HG03520 (cell line): ENCODE measurements at regions not wholly inside any gene's neighbourhood (a gene's known extent, or its start where the extent isn't known, plus 50 kb on each side); places are given as distances from the start of the nearest gene placed in this dataset.
"Not testable (repeated sequence)": the region's sequence is repeated elsewhere in the genome, so short reads cannot be mapped to it uniquely, and the experiment has no call there.

ENCODE experiments used
- ATAC-seq: cut with Tn5 transposase; IDR thresholded peaks from one replicate; pipeline ENCODE4 v1.9.1; 2021; ENCODE audit warnings: mild to moderate bottlenecking, moderate library complexity; ENCODE audit not compliant: unreplicated experiment

GRCh38 chr6:137707038-137707589 is 159.9 kb upstream of the TNFAIP3 start:
- no peak for ATAC-seq

GRCh38 chr6:137707590-137708360 is 159.3 kb upstream of the TNFAIP3 start:
- ATAC-seq, result peak; percentile 51

- no peak for ATAC-seq
Observed at GRCh38 chr6:137708481-137708880, 158.6 kb upstream of the TNFAIP3 start.

GRCh38 chr6:137709424-137710236 is 157.4 kb upstream of the TNFAIP3 start:
- ATAC-seq, result no peak

GRCh38 chr6:137711972-137712371 is 155.1 kb upstream of the TNFAIP3 start:
- no peak for ATAC-seq

- no peak for ATAC-seq
Observed at GRCh38 chr6:137712587-137712986, 154.5 kb upstream of the TNFAIP3 start.

- ATAC-seq, result no peak
Observed at GRCh38 chr6:137715589-137716045, 151.4 kb upstream of the TNFAIP3 start.

- ATAC-seq, result no peak
Observed at GRCh38 chr6:137717074-137718073, 149.7 kb upstream of the TNFAIP3 start.

- not testable (repeated sequence) for ATAC-seq
Observed at GRCh38 chr6:137718903-137719302, 148.2 kb upstream of the TNFAIP3 start.

- ATAC-seq, result no peak
Observed at GRCh38 chr6:137722749-137723272, 144.2 kb upstream of the TNFAIP3 start.

GRCh38 chr6:137723273-137724017 is 143.6 kb upstream of the TNFAIP3 start:
- no peak for ATAC-seq

- no peak for ATAC-seq
Observed at GRCh38 chr6:137724018-137724403, 143.0 kb upstream of the TNFAIP3 start.

GRCh38 chr6:137724495-137725211 is 142.4 kb upstream of the TNFAIP3 start:
- no peak for ATAC-seq

GRCh38 chr6:137725949-137726348 is 141.1 kb upstream of the TNFAIP3 start:
- no peak for ATAC-seq

GRCh38 chr6:137726582-137726981 is 140.5 kb upstream of the TNFAIP3 start:
- ATAC-seq, result no peak

GRCh38 chr6:137727216-137727765 is 139.8 kb upstream of the TNFAIP3 start:
- no peak for ATAC-seq

GRCh38 chr6:137728386-137729349 is 138.4 kb upstream of the TNFAIP3 start:
- no peak for ATAC-seq
